IPS-NIHi11 (cell line): ENCODE measurements at regions not wholly inside any gene's neighbourhood (a gene's known extent, or its start where the extent isn't known, plus 50 kb on each side); places are given as distances from the start of the nearest gene placed in this dataset.

ENCODE experiments used
- DNase-seq: peaks from one replicate; pipeline ENCODE4 v3.0.0; 2012; ENCODE audit warnings: mixed read lengths, low spot score

DNA sequence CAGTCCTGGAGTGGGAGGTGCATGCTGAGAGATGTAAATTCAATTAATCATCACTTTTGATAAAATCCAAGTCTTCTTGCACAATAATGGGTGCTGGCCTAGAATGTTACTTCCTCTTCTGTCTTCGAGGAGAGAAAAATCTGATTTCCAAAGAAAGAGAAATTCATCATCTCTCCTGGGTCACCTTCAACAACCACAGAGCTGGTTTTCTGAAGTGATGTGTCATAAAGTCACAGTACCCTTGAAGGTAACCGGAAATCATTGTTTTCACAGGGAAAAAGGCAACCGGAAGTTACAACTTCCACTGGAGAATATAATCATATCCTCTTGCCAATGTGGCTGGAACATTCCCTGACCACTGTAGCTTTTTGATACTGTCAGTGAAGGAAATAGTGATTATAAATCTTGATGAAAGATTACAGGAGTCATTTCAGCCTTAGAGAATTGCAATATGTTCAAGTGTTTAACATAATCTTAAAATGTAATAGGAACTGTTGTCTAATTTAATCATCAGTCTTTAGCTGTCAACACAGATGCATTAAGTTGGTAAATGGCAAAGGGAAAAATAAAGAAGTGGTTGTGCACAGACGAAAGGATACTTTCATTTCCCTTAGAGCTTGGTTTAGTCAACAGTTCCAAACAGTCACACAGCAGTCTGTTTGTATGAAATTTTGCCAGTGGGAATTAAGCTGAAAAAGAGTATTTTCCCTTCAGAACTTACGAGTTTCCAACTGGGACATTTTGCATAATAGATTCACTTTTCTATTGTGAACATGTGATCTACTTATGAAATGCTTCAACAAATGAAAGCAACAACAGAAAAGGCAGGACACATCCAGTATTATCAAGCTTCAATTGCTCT, 106.5 kb upstream of the SLC4A7 start:
- no peak for DNase-seq

GRCh38 chr3:27589795-27590194, 105.6 kb upstream of the SLC4A7 start:
- DNase-seq = no peak

- DNase-seq = no peak
Measured at GRCh38 chr3:27585429-27585828, 101.2 kb upstream of the SLC4A7 start.

DNA sequence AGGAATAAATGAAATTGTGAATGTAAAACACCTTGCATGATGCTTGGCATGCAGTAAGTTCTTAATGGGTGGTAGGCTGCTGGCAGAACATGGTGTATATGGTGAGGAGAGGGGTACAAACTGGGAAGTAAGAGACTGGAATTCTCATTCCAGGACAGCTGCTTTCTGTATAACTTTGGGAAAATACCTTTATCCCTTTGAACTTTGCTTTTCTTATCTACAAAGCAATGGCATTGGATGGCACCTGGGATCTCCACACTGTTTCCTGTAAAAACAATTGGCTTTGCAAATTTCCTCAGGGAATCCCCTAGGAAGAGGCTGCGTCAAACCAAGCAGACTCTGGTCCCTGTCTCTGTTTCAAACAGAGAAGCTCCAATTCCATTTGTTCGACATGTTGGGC, 100.7 kb upstream of the SLC4A7 start:
- DNase-seq = no peak

DNA sequence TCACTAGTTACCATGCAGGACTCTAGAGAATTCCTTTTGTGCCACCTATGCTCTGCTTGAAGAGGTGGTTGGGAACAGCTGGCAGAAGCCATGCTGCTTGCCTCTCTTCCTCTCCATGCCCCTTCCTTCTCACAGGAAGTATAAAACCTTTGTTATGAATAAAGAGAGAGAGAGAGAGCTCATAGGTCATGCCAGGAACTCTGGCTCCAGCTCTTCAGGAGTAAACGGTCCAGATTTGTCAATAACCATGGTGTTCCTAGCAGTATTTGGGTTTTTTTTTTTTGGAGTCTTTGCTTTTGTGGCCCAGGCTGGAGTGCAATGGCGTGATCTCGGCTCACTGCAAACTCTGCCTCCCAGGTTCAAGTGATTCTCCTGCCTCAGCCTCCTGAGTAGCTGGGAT, 97.7 kb upstream of the SLC4A7 start:
- no peak for DNase-seq

- no peak for DNase-seq
Measured at GRCh38 chr3:27578032-27578431, 93.8 kb upstream of the SLC4A7 start.

DNA sequence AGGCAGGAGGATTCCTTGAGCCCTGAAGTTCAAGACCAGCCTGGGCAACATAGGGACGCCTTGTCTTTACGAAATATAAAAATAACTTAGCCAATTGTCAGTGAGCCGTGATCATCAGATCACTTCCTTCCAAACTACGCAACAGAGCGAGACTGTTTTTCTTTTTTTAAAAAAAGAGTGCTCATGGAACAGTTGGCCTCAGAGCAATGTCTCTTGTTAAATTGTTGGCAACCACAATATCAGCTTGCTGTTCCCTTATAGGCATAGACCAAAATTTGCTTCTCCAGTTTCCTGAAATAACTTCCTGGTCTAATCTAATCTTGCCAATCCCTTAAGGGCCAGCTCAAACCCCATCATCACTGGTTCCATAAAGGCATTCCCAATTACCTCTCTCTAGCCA, 93.3 kb upstream of the SLC4A7 start:
- no peak for DNase-seq

- no peak for DNase-seq
Measured at GRCh38 chr3:27576171-27576570, 92.0 kb upstream of the SLC4A7 start.

DNA sequence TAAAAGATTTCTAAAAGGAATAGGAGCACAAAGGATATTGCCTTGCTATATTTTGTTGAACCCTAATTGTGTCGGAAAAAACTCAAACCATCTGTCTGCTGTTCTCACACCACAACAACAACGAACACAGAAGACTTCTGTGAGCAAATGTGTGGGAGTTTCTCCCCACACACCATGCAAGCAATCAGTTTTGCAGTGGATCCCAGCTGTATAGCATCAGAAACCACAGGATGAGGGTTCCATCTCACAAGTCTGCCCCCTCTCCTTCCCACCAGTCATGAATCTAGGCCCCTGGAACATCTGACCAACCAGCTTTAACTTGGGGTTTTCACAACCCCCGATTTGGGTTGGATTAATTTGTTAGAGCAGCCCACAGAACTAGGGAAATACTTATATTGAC, 91.3 kb upstream of the SLC4A7 start:
- DNase-seq = no peak

- DNase-seq = no peak
Measured at GRCh38 chr3:27574438-27574795, 90.2 kb upstream of the SLC4A7 start.

DNA sequence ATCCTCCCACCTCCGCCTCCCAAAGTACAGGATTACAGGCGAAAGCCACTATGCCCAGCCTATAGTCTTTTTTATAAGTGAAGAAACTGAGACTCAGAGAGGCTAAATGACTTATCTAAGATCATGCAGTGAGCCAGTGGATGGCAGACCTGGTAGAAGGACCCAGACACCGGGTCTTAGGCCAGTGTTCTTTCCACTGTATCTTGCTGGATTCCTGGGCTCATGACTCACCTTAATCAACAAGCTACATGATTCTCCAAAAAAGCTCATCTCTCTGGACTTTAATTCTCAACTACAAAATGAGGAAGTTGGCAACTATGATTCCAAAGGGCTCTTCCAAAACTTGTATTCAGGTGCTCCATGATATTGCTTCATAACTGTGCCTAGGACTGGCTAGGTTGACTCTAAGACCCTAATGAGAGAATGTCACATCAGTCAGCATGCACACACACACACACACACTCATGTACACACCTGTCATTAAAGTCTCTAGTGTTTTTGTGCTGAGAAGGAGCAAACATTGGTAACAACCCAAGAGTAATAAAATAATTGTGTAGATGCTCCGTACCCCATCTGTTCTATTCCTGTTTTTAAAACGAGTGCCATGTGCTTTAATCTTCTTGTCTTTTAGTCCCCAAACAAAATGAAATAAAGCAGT, 89.7 kb upstream of the SLC4A7 start:
- DNase-seq = no peak

DNA sequence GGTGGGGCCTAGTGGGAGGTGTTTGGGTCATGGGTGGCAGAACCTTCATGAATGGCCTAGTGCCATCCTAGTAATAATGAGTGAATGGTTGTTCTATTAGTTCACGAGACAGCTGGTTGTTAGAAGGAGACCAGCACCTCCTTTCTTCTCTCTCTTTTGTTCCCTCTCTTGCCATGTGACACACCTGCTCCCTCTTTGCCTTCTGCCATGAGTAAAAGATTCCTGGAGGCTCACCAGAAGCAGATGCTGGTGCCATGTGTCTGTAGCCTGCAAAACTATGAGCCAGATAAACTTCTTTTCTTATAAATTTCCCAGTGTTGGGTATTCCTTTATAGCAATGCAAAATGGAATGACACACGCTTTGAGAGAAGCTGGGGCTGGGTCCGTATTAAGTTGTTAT, 89.0 kb upstream of the SLC4A7 start:
- DNase-seq = no peak

GRCh38 chr3:27571345-27571744, 87.2 kb upstream of the SLC4A7 start:
- no peak for DNase-seq

- no peak for DNase-seq
Measured at GRCh38 chr3:27570421-27571106, 86.4 kb upstream of the SLC4A7 start.

DNA sequence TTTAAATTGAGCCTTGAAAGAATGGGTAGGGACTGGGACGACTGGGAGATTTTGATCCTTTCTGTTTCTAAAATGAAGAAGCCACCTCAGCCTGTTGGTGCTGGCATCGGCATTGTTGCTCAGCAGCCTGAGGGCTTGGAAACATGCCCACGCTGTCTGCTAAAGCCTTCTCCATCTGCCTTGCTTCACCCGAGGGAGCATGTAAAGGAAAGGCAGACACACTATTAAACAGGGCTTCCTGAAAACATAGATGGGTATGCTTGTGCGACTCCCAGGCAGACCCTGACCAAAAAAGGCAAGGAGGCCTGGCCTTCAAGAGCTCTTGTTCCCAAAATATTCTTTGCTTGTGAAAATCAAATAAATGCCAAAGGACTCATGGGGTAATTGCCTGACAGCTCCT, 84.2 kb upstream of the SLC4A7 start:
- DNase-seq = no peak

GRCh38 chr3:27567251-27567650, 83.1 kb upstream of the SLC4A7 start:
- DNase-seq = no peak

- no peak for DNase-seq
Measured at GRCh38 chr3:27565201-27565852, 81.1 kb upstream of the SLC4A7 start.

- no peak for DNase-seq
Measured at GRCh38 chr3:27561576-27561975, 77.4 kb upstream of the SLC4A7 start.

GRCh38 chr3:27560484-27561056, 76.4 kb upstream of the SLC4A7 start:
- DNase-seq = no peak

DNA sequence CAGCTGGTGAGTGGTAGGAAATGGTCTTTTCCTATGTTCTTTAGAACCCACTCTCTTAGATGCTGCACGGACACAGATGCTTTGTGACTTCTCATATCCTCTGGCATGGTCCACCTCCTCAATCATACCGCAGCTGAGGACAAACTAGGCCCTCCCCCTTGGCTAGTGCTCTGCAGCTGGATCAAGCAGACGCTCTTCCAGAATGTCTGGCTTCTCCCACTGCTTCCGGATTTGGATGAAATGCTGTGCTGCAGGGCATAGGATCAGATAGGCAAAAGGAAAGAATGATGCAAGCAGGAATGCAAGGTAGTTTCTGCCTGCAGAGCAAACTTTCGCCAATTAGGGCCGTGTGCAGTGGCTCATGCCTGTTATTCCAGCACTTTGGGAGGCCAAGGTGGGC, 75.7 kb upstream of the SLC4A7 start:
- DNase-seq = no peak

DNA sequence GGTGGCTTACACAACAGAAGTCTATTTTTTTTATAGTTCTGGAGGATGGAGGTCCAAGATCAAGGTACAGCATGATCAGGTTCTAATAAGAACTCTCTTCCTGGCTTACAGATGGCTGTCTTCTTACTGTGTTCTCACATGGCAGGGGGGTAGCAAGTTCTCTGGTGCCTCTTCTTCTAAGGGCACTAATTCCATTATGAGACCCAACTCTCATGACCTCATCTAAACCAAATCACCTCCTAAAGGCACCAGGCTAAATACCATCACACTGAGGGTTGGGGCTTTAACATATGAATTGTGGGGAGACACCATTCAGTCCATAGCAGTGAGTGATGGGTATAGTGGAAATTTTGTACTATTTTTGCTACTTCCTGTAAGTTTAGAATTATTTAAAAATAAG, 75.2 kb upstream of the SLC4A7 start:
- no peak for DNase-seq

DNA sequence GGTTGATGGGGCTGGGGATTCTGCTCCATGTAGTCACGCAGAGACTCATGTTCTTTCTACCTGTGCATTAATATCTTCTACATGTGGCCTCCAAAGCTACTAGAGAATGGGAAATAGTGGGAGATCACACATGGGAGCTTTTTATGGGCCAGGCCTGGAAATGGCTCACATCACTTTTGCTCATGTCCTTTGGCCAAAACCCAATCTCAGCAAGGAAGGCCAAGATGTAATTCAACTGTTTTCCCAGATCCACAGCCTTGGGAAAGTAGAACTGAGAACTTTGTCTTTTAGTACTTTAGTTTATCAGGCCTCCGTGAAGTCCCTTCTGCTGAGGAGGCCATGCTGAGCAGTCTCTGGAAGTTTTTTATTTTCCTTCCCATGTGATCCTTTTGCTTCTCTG, 73.2 kb upstream of the SLC4A7 start:
- DNase-seq = no peak
